ENCODE measurements at regions not wholly inside any gene's neighbourhood (a gene's known extent, or its start where the extent isn't known, plus 50 kb on each side); places are given as distances from the start of the nearest gene placed in this dataset.

DNA sequence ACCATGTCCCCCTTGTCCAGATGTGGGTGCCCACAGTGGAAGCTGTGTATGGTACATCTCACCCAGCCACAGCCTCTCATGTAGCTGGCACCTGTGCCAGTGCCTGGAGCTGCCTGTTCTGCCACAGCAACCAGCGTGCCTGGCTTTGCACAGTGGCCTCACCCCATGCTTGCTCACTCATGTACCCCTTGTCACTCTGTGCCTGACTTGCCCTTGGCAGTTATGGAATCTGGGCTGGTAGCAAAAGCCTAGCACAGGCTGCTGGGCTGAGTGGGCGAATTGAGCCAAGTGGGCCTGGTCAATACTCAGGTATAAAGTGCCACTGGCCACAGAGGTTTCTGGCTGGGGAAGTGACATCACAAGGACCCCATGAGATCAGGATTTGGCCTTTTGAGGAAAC lies 264.2 kb downstream of the INSC start:
- DNase-seq = no peak
- no peak for TF ChIP-seq POLR2A (IDR thresholded peaks at IDR 0.05)
- TF ChIP-seq, protein P1, sequence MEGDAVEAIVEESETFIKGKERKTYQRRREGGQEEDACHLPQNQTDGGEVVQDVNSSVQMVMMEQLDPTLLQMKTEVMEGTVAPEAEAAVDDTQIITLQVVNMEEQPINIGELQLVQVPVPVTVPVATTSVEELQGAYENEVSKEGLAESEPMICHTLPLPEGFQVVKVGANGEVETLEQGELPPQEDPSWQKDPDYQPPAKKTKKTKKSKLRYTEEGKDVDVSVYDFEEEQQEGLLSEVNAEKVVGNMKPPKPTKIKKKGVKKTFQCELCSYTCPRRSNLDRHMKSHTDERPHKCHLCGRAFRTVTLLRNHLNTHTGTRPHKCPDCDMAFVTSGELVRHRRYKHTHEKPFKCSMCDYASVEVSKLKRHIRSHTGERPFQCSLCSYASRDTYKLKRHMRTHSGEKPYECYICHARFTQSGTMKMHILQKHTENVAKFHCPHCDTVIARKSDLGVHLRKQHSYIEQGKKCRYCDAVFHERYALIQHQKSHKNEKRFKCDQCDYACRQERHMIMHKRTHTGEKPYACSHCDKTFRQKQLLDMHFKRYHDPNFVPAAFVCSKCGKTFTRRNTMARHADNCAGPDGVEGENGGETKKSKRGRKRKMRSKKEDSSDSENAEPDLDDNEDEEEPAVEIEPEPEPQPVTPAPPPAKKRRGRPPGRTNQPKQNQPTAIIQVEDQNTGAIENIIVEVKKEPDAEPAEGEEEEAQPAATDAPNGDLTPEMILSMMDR (IDR thresholded peaks at IDR 0.05) = no peak
- Histone ChIP-seq H3K27ac (no peak overlapping the region), H3K9me3 (no peaks in the 10 kb centered on the region), H3K4me1 (no peaks in the 10 kb centered on the region), H3K36me3 (no peaks in the 10 kb centered on the region), H3K4me3 (no peak overlapping the region), H3K27me3 (no peaks in the 10 kb centered on the region)

DNA sequence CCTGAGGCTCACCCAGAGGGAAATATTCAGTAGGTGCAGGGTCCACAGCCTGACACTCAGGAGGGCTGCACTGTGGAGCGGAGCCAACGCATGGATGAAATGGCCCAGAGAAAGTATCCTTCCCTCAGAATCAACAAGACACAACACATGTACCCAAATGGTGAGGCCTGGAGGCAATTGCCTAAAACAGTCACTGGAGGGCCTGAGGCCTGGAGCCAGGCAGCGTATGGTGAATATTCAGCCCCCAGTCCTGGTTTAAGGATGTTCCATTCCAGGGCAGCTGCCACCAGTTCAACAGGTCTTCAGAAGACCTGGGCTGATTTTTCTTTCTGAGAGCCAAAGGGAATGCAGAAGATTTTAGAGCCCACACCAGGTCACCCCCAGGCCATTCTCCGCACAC lies 264.8 kb downstream of the INSC start:
- Histone ChIP-seq H3K4me3 (no peak overlapping the region), H3K4me1 (no peaks in the 10 kb centered on the region), H3K9me3 (no peaks in the 10 kb centered on the region)

GRCh38 chr11:15390857-15391256 lies 276.1 kb downstream of the INSC start:
- TF ChIP-seq POLR2A (IDR thresholded peaks at IDR 0.05) = no peak
- TF ChIP-seq, protein P1 (IDR thresholded peaks at IDR 0.05) = no peak
- no peak overlapping the region for H3K27ac ChIP-seq
- no peaks in the 10 kb centered on the region for H3K4me1 ChIP-seq
- DNase-seq = no peak
- no peaks in the 10 kb centered on the region for H3K27me3 ChIP-seq
- H3K9me3 ChIP-seq = no peaks in the 10 kb centered on the region
- no peak overlapping the region for H3K4me3 ChIP-seq
- no peaks in the 10 kb centered on the region for H3K36me3 ChIP-seq

More for the DNA sequence above, 264.8 kb downstream of the INSC start:
- TF ChIP-seq, protein P1 (IDR thresholded peaks at IDR 0.05) = no peak
- TF ChIP-seq POLR2A (IDR thresholded peaks at IDR 0.05) = no peak
- DNase-seq = no peak
- no peak overlapping the region for H3K27ac ChIP-seq
- no peaks in the 10 kb centered on the region for H3K36me3 ChIP-seq
- H3K27me3 ChIP-seq = no peaks in the 10 kb centered on the region

- Histone ChIP-seq H3K27me3 (no peaks in the 10 kb centered on the region), H3K4me1 (no peaks in the 10 kb centered on the region), H3K4me3 (no peak overlapping the region), H3K27ac (no peak overlapping the region), H3K36me3 (no peaks in the 10 kb centered on the region), H3K9me3 (no peaks in the 10 kb centered on the region)
- no peak for DNase-seq
- no peak for TF ChIP-seq POLR2A (IDR thresholded peaks at IDR 0.05)
- TF ChIP-seq, protein P1 (IDR thresholded peaks at IDR 0.05) = no peak
Observed at GRCh38 chr11:15396778-15397177, 282.1 kb downstream of the INSC start.

DNA sequence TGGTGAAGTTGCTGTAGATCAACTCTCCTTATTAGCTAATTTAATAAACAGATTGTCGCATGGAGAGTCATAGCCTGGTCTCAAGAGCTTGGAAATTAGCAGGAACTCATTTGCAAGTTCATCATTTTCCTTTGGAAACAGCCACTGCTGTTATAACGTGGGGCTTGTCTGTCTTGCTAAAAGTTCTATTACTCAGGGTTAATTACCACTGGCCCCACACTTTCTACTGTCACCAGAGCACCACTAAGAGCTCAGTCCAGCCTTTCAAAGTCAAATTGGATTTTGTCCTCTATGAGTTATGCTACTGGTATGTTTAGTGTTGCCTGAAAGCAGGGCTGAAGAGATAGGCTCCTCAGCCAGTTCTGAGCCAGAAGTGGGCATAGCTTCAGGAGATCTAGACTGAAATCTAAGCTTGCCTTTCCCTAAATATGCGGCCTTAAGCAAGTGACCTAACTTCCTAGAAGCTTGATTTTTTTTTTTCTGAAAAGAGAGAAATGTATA lies 292.2 kb downstream of the INSC start:
- H3K27ac ChIP-seq = no peak overlapping the region
- H3K9me3 ChIP-seq = no peaks in the 10 kb centered on the region
- TF ChIP-seq, protein P1 (IDR thresholded peaks at IDR 0.05) = no peak
- no peak for TF ChIP-seq POLR2A (IDR thresholded peaks at IDR 0.05)

DNA sequence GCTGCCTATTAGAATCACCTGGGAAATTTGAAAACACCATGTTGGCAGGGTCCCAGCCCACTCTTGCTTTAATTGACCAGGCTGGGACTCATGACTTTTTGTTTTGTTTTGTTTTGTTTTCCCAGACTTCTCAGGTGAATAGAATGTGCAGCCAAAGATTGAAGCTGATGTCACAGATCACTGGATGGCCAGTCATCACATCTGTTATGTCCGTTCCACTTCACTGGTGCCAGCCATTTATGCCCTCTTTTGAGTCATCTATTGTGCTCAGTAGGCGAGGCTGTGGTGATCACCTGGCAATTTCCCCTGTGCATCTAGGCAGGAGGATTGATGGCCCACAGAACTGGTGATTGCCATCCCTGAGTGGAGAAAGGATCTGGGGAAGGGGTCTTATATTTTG lies 297.3 kb downstream of the INSC start:
- H3K4me3 ChIP-seq = no peak overlapping the region
- TF ChIP-seq POLR2A (IDR thresholded peaks at IDR 0.05) = no peak
- no peaks in the 10 kb centered on the region for H3K36me3 ChIP-seq
- H3K4me1 ChIP-seq = no peaks in the 10 kb centered on the region
- no peak overlapping the region for H3K27ac ChIP-seq
- no peak for DNase-seq
- H3K27me3 ChIP-seq = no peaks in the 10 kb centered on the region
- H3K9me3 ChIP-seq = no peaks in the 10 kb centered on the region

More for the DNA sequence above, 292.2 kb downstream of the INSC start:
- Histone ChIP-seq H3K36me3 (no peaks in the 10 kb centered on the region), H3K4me3 (no peak overlapping the region), H3K4me1 (no peaks in the 10 kb centered on the region), H3K27me3 (no peaks in the 10 kb centered on the region)
- no peak for DNase-seq
